K562 (cell line): ENCODE measurements at regions not wholly inside any gene's neighbourhood (a gene's known extent, or its start where the extent isn't known, plus 50 kb on each side); places are given as distances from the start of the nearest gene placed in this dataset.

Source experiments
- ATAC-seq: fragments of 200-7000 bp; cut with Tn5 transposase; 3 replicates; pipeline ENCODE4 v1.9.1; 2020; ENCODE audit warnings: moderate library complexity
- BruUV-seq: library from RNA; stranded (reverse); fragments of 400-500 nt; replicated peaks from 2 replicates; lab custom pipeline; 2021; lab: Mats Ljungman, UMichigan
- CTCF ChIA-PET: fragments of 300-600 bp; formaldehyde crosslinking; extraction: SDS; loops from one replicate; lab custom pipeline; 2021; ENCODE audit warnings: low intra/inter-chr PET ratio; lab: Yijun Ruan, JAX
- POLR2A ChIA-PET: fragments of 300-600, 350-650 bp; sonication (Branson Sonifier 250); formaldehyde crosslinking; extraction: SDS; loops from one replicate; lab custom pipeline; 2021; ENCODE audit warnings: antibody characterized with exemption, inconsistent platforms; lab: Yijun Ruan, JAX
- DNase-seq, 4 experiments: peaks; one replicate each; pipeline versions ENCODE4 v3.0.0 to v3.0.0-alpha.2; 2011 to 2018; ENCODE audit warnings: low spot score in 3 of 4, mixed read lengths in 3 of 4; ENCODE audit errors: extremely low read depth in 1 of 4
- FAIRE-seq: peaks from 2 replicates; lab custom pipeline; 2011; peaks lifted over from hg19 to GRCh38; lab: Jason Lieb, UNC
- H2AFZ ChIP-seq: 2 replicates; pipeline ENCODE4 v1.6.0; 2011; ENCODE audit warnings: low read depth, low read length, control low read depth, inconsistent platforms
- H3K27ac ChIP-seq: fragments of 200-600 bp; 3 replicates; pipeline ENCODE4 v1.8.0; 2011; ENCODE audit warnings: low read depth, mild to moderate bottlenecking, control low read depth, inconsistent platforms, low read length, moderate library complexity, mixed read lengths; ENCODE audit errors: extremely low read depth
- H3K27me3 ChIP-seq, 2 experiments: fragments of 300-600 bp in 1 of 2; 2 replicates in 1 of 2; 3 replicates in 1 of 2; pipeline versions ENCODE4 v1.6.0 to v1.8.0; 2011; ENCODE audit warnings: inconsistent platforms in 2 of 2, low read length in 2 of 2, mild to moderate bottlenecking in 1 of 2, mixed read lengths in 1 of 2, moderate library complexity in 1 of 2; ENCODE audit not compliant: control insufficient read depth in 2 of 2, insufficient read depth in 2 of 2
- H3K36me3 ChIP-seq: fragments of 300-600 bp; 3 replicates; pipeline ENCODE4 v1.8.0; 2011; ENCODE audit warnings: mild to moderate bottlenecking, low read length, inconsistent platforms; ENCODE audit not compliant: control insufficient read depth, insufficient read depth
- H3K4me1 ChIP-seq, 2 experiments: fragments of 200-600 bp in 1 of 2; replicated peaks in 1 of 2; 2 replicates in 1 of 2; 3 replicates in 1 of 2; pipeline versions ENCODE4 v1.5.1 to v1.8.0; 2011; ENCODE audit warnings: inconsistent platforms in 2 of 2, low read length in 2 of 2, mild to moderate bottlenecking in 1 of 2, mixed read lengths in 1 of 2, moderate library complexity in 1 of 2; ENCODE audit not compliant: control insufficient read depth in 2 of 2, insufficient read depth in 2 of 2
- H3K4me2 ChIP-seq: 2 replicates; pipeline ENCODE4 v1.6.1; 2011; ENCODE audit warnings: low read length, control low read depth, inconsistent platforms, mixed read lengths; ENCODE audit not compliant: insufficient read depth
- H3K4me3 ChIP-seq: fragments of 200-600 bp; sonication (generic), shearing (Covaris generic); 2 replicates; pipeline ENCODE4 v1.5.1; 2016; ENCODE audit warnings: control low read depth, inconsistent platforms
- H3K79me2 ChIP-seq: fragments of 200-600 bp; 3 replicates; pipeline ENCODE4 v1.8.0; 2011; ENCODE audit warnings: low read length, inconsistent platforms; ENCODE audit not compliant: control insufficient read depth, insufficient read depth
- H3K9ac ChIP-seq, 2 experiments: 2 replicates each; pipeline versions ENCODE4 v1.6.0 to v1.6.1; 2011; ENCODE audit warnings: low read depth in 2 of 2, low read length in 2 of 2, control low read depth in 1 of 2, inconsistent platforms in 1 of 2, mild to moderate bottlenecking in 1 of 2, mixed read lengths in 1 of 2; ENCODE audit not compliant: insufficient read depth in 1 of 2
- H3K9me1 ChIP-seq: one replicate; pipeline ENCODE4 v1.6.0; 2011; ENCODE audit warnings: inconsistent platforms, mild to moderate bottlenecking, low read length, moderate library complexity; ENCODE audit not compliant: control insufficient read depth, insufficient read depth
- H3K9me3 ChIP-seq: replicated peaks from 2 replicates; pipeline ENCODE4 v1.5.1; 2011; ENCODE audit warnings: low read depth, low read length, inconsistent platforms; ENCODE audit not compliant: control insufficient read depth, insufficient read depth
- H4K20me1 ChIP-seq: replicated peaks from 2 replicates; pipeline ENCODE4 v1.6.1; 2011; ENCODE audit warnings: low read length, inconsistent platforms, mixed read lengths; ENCODE audit not compliant: control insufficient read depth, insufficient read depth
- DMBX1 ChIP-seq: fragments of 250-450 bp; sonication (Bioruptor Pico); IDR thresholded peaks from 2 replicates; pipeline ENCODE4 v1.8.0; 2022; ENCODE audit warnings: inconsistent platforms, mild to moderate bottlenecking, moderate library complexity, borderline replicate concordance
- ERF ChIP-seq: fragments of 450-650 bp; formaldehyde crosslinking; IDR thresholded peaks from 2 replicates; pipeline ENCODE4 v1.4.0; 2020; ENCODE audit warnings: mild to moderate bottlenecking, mixed read lengths
- KAT8 ChIP-seq: fragments of 450-650 bp; IDR thresholded peaks from 2 replicates; pipeline ENCODE4 v1.6.1; 2016; ENCODE audit warnings: low read depth, mild to moderate bottlenecking
- NFATC3 ChIP-seq: fragments of 450-650 bp; IDR thresholded peaks from 2 replicates; pipeline ENCODE4 v1.6.1; 2017; ENCODE audit warnings: mild to moderate bottlenecking
- NFIX ChIP-seq: fragments of 250-450 bp; sonication (Bioruptor Pico); IDR thresholded peaks from 2 replicates; pipeline ENCODE4 v1.4.0; 2020; ENCODE audit warnings: low read depth, mild to moderate bottlenecking, moderate library complexity
- RBM14 ChIP-seq: fragments of 200-400 bp; formaldehyde crosslinking; IDR thresholded peaks from 2 replicates; pipeline ENCODE4 v1.6.1; 2018; ENCODE audit warnings: low read depth, mild to moderate bottlenecking, low read length, moderate library complexity, borderline replicate concordance; ENCODE audit not compliant: insufficient read depth
- RFX1 ChIP-seq: fragments of 450-650 bp; IDR thresholded peaks from 2 replicates; pipeline ENCODE4 v1.6.1; 2016; ENCODE audit warnings: mild to moderate bottlenecking, moderate library complexity
- RFX5 ChIP-seq: IDR thresholded peaks from 2 replicates; pipeline ENCODE4 v1.6.1; 2011; ENCODE audit warnings: low read depth, mild to moderate bottlenecking, improper control_type of control experiment, low read length
- WHSC1 ChIP-seq: IDR thresholded peaks from one replicate; pipeline ENCODE4 v1.6.1; 2012; ENCODE audit warnings: low read length, control low read depth, inconsistent platforms
- XRCC4 ChIP-seq: IDR thresholded peaks from one replicate; pipeline ENCODE4 v1.6.1; 2011; ENCODE audit not compliant: insufficient read depth, insufficient read length; ENCODE audit errors: extremely low read depth
- XRCC5 ChIP-seq: fragments of 200-400 bp; formaldehyde crosslinking; IDR thresholded peaks from 2 replicates; pipeline ENCODE4 v1.6.1; 2017; ENCODE audit warnings: low read depth, mild to moderate bottlenecking, low read length
- ZFX ChIP-seq: sonication (generic); formaldehyde crosslinking; IDR thresholded peaks from 2 replicates; pipeline ENCODE4 v1.8.0; 2022; ENCODE audit warnings: mild to moderate bottlenecking, missing genetic modification reagents, moderate library complexity
- ZNF253 ChIP-seq: fragments of 250-450 bp; sonication (Bioruptor Pico); conservative IDR thresholded peaks from 2 replicates; pipeline ENCODE4 v1.6.1; 2021; ENCODE audit warnings: mild to moderate bottlenecking
- ZNF436 ChIP-seq: fragments of 250-450, 450-650 bp; sonication (Bioruptor Pico); formaldehyde crosslinking; IDR thresholded peaks from 2 replicates; pipeline ENCODE4 v1.7.0; 2020; ENCODE audit warnings: mild to moderate bottlenecking
- ZNF551 ChIP-seq: fragments of 250-450 bp; sonication (Bioruptor Pico); IDR thresholded peaks from 2 replicates; pipeline ENCODE4 v1.5.0; 2021; ENCODE audit warnings: mild to moderate bottlenecking, moderate library complexity
- ZNF561 ChIP-seq: fragments of 450-650 bp; formaldehyde crosslinking; conservative IDR thresholded peaks from 2 replicates; pipeline ENCODE4 v1.4.0; 2020; ENCODE audit warnings: mild to moderate bottlenecking, moderate library complexity
- ZSCAN29 ChIP-seq: fragments of 450-650 bp; IDR thresholded peaks from 2 replicates; pipeline ENCODE4 v1.6.1; 2017
- WGBS: fragments of 100-300 bp; shearing (Covaris generic); methylation state at CpG from one replicate; pipeline ENCODE4 v1.1.6; 2016; ENCODE audit warnings: low coverage, mixed read lengths; ENCODE audit not compliant: insufficient coverage; ENCODE audit errors: missing lambda C conversion rate; 5-methylcytosine and 5-hydroxymethylcytosine counted together
- in situ Hi-C: fragments of 300-500 bp; cut with MboI; formaldehyde crosslinking; loops from 4 replicates; pipeline ENCODE4 v1.15.0; 2018; ENCODE audit warnings: inconsistent platforms, mixed read lengths
- intact Hi-C: fragments of 100-400 bp; cut with micrococcal nuclease; formaldehyde crosslinking; loops from 2 replicates; pipeline ENCODE4 v1.14.2; 2022
- TF ChIP-seq, protein P1 (sequence below): fragments of 450-650 bp; IDR thresholded peaks from 2 replicates; pipeline ENCODE4 v1.6.1; 2018; ENCODE audit warnings: mild to moderate bottlenecking, low read depth; ENCODE audit not compliant: partially characterized antibody

DNA sequence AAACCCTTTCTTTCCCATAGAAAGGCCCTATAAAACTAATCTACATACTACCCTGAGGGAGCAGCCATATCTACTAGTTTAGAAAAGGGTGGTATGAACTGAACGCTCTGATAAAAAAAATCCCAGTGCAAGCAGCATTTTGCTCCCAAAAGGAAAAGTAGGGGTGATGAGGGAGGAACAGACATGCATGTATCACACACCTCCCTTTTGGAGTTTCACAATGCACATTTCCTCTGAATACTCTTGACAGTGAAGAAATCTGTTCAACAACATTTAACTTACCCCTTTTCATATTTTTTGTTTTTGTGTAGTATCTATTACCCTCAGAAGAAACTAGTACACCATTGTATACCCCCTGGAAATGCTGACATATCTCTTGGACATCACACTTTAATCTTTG is 411.4 kb downstream of the MAT2B start:
- no peak for FAIRE-seq
- WGBS, result 5% methylated on average over 1 of the region's 1 CpG
- POLR2A ChIA-PET, result no interaction called here

More for the DNA sequence above, 411.4 kb downstream of the MAT2B start:
- Histone ChIP-seq H3K27me3 (no peaks in the 10 kb centered on the region), H3K4me2 (no peak overlapping the region), H3K4me1 (no peaks in the 10 kb centered on the region), H2AFZ (no peak overlapping the region), H3K4me3 (no peak overlapping the region), H4K20me1 (no peaks in the 10 kb centered on the region), H3K9me1 (no peaks in the 10 kb centered on the region), H3K9ac (no peak overlapping the region), H3K9me3 (0 out of 2 replicates have a peak, but pooled peaks cover 1% of the 10 kb centered on the region), H3K79me2 (no peaks in the 10 kb centered on the region), H3K27ac (no peak overlapping the region), H3K36me3 (no peaks in the 10 kb centered on the region)
- DNase-seq (no peak), ATAC-seq (no peak)
- intact Hi-C loops (no loop called here), in situ Hi-C loops (no loop called here)
- no peak for TF ChIP-seq ZNF551 (CRISPR knock-in tag)
- no peak for TF ChIP-seq ERF
- TF ChIP-seq NFIX (CRISPR knock-in tag), result no peak
- TF ChIP-seq ZNF253 (CRISPR knock-in tag), result no peak
- TF ChIP-seq, protein P1, sequence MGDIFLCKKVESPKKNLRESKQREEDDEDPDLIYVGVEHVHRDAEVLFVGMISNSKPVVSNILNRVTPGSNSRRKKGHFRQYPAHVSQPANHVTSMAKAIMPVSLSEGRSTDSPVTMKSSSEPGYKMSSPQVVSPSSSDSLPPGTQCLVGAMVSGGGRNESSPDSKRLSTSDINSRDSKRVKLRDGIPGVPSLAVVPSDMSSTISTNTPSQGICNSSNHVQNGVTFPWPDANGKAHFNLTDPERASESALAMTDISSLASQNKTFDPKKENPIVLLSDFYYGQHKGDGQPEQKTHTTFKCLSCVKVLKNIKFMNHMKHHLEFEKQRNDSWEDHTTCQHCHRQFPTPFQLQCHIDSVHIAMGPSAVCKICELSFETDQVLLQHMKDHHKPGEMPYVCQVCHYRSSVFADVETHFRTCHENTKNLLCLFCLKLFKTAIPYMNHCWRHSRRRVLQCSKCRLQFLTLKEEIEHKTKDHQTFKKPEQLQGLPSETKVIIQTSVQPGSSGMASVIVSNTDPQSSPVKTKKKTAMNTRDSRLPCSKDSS, result no peak
- TF ChIP-seq RFX1, result no peak
- TF ChIP-seq DMBX1 (CRISPR knock-in tag), result no peak
- TF ChIP-seq ZNF561 (CRISPR knock-in tag), result no peak
- no peak for TF ChIP-seq NFATC3
- no peak for TF ChIP-seq ZSCAN29
- no peak for TF ChIP-seq XRCC5
- no peak for TF ChIP-seq RFX5
- no peak for TF ChIP-seq XRCC4
- no peak for TF ChIP-seq ZFX (CRISPR knock-in tag)
- no peak for TF ChIP-seq KAT8
- TF ChIP-seq RBM14, result no peak
- TF ChIP-seq ZNF436 (CRISPR knock-in tag), result no peak
- TF ChIP-seq WHSC1, result no peak
- CTCF ChIA-PET, result no interaction called here
- no TSS peak for BruUV-seq
